ENCODE measurements at regions not wholly inside any gene's neighbourhood (a gene's known extent, or its start where the extent isn't known, plus 50 kb on each side); places are given as distances from the start of the nearest gene placed in this dataset.
"Not testable (repeated sequence)": the region's sequence is repeated elsewhere in the genome, so short reads cannot be mapped to it uniquely, and the experiment has no call there.

DNA sequence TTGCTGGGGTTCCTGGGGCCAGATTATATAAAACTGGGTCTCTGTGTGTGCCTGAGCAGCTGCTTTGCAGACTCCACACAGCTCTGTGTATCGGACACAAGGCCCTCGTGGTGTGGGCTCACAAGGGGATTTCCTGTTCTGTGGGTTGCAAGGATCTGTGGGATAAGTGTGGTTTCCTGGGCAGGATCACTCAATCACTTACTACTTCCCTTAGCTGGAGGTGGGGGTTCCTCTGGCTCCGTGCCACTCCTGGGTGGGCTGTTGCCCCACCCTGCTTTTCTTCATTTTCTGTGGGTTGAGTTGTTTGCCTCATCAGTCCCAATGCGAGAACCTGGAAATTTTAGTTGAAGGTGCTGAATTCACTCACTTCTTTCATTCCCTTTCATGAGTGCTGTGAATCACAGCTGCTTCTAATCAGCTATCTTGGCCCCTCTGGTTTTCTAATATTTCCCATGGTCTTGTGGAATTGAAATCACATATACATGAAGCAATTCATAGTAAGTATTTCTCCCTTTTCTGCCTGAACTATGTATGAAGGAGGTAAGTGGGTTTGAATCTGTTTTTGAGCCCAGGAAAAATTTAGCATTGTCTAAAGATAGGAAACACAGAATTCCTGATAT is 196.3 kb downstream of the DCDC2C start:
- H3K27ac ChIP-seq, result no peak overlapping the region
- TF ChIP-seq ZFX (IDR thresholded peaks at IDR 0.05; ENCODE audit: borderline replicate concordance), result no peak
- TF ChIP-seq, protein P1, sequence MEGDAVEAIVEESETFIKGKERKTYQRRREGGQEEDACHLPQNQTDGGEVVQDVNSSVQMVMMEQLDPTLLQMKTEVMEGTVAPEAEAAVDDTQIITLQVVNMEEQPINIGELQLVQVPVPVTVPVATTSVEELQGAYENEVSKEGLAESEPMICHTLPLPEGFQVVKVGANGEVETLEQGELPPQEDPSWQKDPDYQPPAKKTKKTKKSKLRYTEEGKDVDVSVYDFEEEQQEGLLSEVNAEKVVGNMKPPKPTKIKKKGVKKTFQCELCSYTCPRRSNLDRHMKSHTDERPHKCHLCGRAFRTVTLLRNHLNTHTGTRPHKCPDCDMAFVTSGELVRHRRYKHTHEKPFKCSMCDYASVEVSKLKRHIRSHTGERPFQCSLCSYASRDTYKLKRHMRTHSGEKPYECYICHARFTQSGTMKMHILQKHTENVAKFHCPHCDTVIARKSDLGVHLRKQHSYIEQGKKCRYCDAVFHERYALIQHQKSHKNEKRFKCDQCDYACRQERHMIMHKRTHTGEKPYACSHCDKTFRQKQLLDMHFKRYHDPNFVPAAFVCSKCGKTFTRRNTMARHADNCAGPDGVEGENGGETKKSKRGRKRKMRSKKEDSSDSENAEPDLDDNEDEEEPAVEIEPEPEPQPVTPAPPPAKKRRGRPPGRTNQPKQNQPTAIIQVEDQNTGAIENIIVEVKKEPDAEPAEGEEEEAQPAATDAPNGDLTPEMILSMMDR (IDR thresholded peaks at IDR 0.05), result no peak

DNA sequence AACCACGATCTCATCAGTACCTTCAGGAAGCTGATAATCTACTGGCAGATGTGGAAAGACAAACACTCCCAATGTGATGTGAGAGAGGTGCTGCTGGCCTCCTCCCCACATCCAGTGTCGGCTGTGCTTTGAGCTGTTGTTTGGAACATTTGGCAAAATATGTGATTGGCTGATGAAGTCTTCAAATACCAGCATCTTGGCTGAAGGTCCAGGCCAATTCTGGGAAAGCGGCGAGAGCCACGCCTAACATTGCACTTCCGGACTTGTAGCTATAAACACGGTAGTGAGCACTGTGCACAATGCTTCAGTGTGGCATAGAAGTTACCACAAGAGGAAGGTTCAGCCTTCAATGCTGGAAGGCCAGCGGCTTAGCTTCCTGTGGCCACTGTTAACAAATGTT is 198.8 kb downstream of the DCDC2C start:
- no peak overlapping the region for H3K27ac ChIP-seq
- TF ChIP-seq, protein P1 (IDR thresholded peaks at IDR 0.05), result no peak
- no peak for TF ChIP-seq ZFX (IDR thresholded peaks at IDR 0.05; ENCODE audit: borderline replicate concordance)

DNA sequence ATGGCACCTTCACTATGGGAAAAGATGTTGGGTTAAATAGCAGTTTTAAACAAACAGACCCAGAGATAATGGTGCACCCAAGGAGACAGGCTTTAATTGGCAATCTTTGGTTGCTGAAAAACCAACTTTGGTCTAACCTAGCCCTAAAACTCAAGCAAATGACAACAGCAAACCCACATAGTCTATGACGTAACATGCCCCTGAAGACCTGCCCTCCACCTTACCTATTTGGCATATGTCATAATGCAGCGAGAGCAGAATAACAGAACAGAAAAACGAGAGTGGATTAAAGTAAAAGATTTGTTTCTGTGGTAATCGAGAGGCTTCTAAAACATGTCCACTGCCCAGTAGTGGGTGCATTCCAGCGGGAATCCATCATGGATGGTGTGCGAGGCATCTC is 200.7 kb downstream of the DCDC2C start:
- H3K27ac ChIP-seq, result no peak overlapping the region
- TF ChIP-seq, protein P1 (IDR thresholded peaks at IDR 0.05), result no peak
- TF ChIP-seq ZFX (IDR thresholded peaks at IDR 0.05; ENCODE audit: borderline replicate concordance), result no peak

DNA sequence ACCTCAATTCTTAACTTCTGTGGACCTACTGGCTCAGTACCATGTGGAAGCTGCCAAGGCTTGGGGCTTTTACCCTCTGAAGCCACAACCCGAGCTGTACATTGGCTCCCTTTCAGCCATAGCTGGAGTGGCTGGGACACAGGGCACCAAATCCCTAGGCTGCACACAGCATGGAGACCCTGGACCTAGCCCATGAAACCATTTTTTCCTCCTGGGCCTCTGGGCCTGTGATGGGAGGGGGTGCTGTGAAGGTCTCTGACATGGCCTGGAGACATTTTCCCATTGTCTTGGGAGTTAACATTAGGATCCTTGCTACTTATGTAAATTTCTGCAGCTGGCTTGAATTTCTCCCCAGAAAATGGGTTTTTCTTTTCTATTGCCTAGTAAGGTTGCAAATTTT is 205.1 kb downstream of the DCDC2C start:
- H3K27ac ChIP-seq, result not testable (repeated sequence)

DNA sequence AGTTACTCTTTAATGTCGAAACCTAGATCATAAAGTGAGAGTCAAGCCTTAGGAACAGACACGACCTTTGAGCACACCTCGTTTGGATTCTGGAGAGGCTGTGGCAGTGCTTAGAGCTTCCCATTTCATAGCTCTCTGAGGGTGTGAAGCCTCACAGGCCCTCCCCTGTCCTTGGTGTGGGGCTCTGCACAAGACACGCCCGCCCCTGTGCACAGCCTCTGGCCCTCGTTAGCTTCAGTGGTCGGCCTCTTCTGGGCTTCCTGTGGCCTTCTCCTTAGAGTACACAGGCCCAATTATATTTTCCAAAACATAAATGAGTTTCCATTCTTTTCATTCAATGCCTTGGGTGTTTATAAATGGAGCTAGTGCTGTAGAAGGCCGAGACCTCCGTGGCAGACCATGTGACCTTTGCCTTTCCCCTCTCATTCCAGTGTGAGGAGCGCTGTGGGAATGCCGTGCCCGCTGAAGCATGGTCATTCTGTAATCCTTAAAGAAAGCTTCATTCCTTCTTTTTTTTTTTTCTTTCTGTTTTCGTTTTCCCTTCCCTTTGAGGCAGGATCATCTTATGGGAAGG is 208.6 kb downstream of the DCDC2C start:
- TF ChIP-seq, protein P1 (IDR thresholded peaks at IDR 0.05), result no peak
- TF ChIP-seq ZFX (IDR thresholded peaks at IDR 0.05; ENCODE audit: borderline replicate concordance), result no peak
- H3K27ac ChIP-seq, result no peak overlapping the region

DNA sequence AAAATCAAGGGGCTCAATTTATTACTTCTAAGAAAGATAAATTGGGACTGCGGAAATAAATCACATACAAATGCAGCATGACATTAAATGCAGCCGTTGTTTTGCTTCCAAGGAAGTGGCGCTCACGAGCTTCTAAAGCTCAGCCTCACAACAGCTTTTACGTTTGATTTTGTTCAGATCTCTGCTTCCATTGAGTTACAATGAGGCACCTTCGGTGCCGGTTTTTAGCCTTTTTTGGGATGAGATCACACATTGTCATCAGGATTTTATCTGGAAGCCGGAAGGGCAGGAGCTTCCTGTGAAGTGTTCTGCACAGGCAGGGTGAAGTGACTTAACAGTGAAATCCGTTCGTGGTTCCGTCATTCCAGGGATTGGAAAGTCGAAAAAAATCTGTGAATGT is 209.8 kb downstream of the DCDC2C start:
- H3K27ac ChIP-seq, result no peak overlapping the region
- TF ChIP-seq ZFX (IDR thresholded peaks at IDR 0.05; ENCODE audit: borderline replicate concordance), result no peak
- TF ChIP-seq, protein P1 (IDR thresholded peaks at IDR 0.05), result no peak

DNA sequence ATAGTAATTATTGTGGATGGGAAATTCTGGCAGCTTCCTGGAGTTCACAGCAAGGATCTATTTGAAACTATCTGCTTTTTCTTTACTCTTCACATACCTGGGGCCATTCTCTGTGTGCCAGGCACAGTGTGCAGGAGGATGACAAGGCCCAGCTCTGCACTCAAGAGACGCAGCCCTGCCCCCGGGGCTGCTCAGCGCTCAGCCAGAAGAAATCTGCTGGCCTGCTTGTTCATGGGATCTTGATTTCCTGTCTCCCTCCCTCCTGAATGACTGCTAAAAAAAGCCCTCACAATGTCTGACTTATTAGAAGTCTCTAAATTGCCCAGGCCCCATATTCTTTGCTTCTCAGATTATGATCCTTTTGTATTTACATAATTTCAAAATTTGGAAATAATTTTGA is 210.9 kb downstream of the DCDC2C start:
- TF ChIP-seq, protein P1 (IDR thresholded peaks at IDR 0.05), result no peak
- TF ChIP-seq ZFX (IDR thresholded peaks at IDR 0.05; ENCODE audit: borderline replicate concordance), result no peak
- no peak overlapping the region for H3K27ac ChIP-seq

DNA sequence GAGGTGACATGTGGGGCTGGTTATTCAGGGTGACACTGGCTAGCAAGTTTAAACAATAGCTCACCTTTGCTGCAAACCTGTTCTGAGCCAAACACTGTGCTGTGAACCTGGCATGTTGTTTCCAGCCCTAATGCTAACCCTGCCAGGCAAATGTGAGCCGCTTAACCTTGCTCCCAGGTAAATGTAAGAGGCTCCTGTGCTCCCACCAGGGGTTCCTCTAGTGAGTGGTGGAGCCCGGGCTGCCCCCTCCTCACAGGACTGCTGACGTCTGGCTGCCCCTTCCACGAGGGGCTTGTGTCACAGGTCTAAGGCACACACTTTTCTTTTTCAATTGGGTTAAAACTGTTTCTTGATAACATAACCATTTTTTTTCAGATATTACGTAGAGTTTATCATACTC is 223.7 kb downstream of the DCDC2C start:
- TF ChIP-seq ZFX (IDR thresholded peaks at IDR 0.05; ENCODE audit: borderline replicate concordance), result no peak
- TF ChIP-seq, protein P1 (IDR thresholded peaks at IDR 0.05), result no peak
- no peak overlapping the region for H3K27ac ChIP-seq
